WI38 (cell line): ENCODE measurements at regions not wholly inside any gene's neighbourhood (a gene's known extent, or its start where the extent isn't known, plus 50 kb on each side); places are given as distances from the start of the nearest gene placed in this dataset.

Experiments
- H3K4me3 ChIP-seq: 2 replicates; pipeline ENCODE4 v1.5.1; 2011; ENCODE audit warnings: low read depth, mild to moderate bottlenecking, control low read depth, low read length
- TF ChIP-seq, protein P1 (sequence below): IDR thresholded peaks from 2 replicates; pipeline ENCODE4 v1.5.1; 2012; ENCODE audit warnings: low read depth, mild to moderate bottlenecking, control low read depth, low read length

DNA sequence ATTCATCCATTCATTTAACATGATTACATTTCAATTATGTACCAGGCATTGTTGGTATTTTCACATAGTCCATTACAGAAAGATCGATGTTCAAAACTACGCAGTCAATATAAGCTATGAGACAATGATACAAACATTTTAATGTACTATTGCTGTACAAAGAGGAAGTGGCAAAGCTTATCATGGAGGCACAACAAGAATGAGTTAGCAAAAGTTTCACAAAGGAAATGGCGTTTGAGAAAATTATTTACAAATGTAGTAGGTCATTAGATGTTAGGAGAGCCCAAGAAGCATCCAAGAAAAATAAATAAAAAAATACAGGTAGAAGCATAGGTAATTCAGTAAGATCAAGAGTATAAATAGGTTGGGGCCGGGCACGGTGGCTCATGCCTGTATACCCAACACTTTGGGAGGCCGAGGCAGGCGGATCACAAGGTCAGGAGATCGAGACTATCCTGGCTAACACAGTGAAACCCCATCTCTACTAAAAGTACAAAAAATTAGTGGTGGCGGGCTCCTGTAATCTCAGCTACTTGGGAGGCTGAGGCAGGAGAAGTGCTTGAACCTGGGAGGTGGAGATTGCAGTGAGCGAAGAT lies 1730.8 kb upstream of the CELF4 start:
- no peak overlapping the region for H3K4me3 ChIP-seq
- TF ChIP-seq, protein P1, sequence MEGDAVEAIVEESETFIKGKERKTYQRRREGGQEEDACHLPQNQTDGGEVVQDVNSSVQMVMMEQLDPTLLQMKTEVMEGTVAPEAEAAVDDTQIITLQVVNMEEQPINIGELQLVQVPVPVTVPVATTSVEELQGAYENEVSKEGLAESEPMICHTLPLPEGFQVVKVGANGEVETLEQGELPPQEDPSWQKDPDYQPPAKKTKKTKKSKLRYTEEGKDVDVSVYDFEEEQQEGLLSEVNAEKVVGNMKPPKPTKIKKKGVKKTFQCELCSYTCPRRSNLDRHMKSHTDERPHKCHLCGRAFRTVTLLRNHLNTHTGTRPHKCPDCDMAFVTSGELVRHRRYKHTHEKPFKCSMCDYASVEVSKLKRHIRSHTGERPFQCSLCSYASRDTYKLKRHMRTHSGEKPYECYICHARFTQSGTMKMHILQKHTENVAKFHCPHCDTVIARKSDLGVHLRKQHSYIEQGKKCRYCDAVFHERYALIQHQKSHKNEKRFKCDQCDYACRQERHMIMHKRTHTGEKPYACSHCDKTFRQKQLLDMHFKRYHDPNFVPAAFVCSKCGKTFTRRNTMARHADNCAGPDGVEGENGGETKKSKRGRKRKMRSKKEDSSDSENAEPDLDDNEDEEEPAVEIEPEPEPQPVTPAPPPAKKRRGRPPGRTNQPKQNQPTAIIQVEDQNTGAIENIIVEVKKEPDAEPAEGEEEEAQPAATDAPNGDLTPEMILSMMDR, result no peak

DNA sequence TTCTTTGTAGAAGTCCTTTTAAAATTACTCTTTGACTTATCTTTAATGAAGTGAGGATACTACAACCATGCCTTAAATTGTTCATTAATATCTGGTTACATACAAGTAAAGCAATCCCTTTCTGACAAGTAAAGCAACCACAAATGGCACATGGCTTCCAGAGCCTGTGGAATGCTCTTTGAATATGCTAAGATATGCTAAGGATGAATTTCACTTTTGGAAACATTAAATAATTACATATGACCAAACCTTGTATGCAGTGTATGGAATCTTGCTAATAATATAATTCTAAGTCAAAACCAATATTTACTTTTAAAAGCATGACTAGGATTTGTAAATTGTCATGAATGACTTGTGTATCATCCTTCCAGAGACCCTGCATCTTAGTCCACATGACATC lies 1711.2 kb upstream of the CELF4 start:
- TF ChIP-seq, protein P1, result no peak
- no peak overlapping the region for H3K4me3 ChIP-seq

DNA sequence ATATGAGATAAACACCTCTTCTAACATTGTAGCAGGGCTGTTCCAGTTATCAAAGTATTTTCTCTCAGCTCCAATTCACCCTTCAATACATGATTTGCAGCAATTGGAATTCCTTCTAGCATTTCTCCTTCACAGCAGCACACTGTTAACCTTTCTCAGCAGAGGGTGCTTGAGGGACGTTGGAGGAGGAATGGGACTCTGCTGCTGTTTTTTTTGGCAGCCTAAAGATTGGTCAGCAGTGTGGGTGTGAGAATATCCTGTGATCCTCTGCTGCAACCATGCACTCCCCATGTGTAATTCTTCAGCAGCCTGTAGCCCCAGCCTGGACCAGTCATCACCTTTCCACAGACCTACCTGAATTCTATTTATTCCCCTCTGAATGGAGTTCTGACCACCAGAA lies 1708.9 kb upstream of the CELF4 start:
- no peak overlapping the region for H3K4me3 ChIP-seq
- TF ChIP-seq, protein P1, result no peak

DNA sequence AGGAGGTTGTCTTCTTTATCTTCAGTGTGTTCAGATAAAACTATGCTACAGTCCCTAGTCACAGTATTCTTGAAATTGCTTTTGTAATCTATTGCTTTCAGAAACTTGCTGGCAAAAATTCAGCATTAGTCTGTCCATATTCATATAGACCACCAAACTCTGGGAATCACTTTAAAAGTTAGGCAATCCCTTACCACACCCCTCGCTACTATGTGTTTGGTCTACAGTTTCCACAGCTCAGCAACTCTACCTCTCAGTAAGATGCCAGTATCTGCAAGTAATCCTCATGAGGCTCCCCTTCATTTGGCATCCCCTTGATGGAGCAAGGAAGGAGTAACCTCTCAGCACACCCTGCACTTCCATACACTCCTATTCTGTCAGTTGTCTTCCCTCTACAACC lies 1706.6 kb upstream of the CELF4 start:
- TF ChIP-seq, protein P1, result no peak
- no peak overlapping the region for H3K4me3 ChIP-seq

DNA sequence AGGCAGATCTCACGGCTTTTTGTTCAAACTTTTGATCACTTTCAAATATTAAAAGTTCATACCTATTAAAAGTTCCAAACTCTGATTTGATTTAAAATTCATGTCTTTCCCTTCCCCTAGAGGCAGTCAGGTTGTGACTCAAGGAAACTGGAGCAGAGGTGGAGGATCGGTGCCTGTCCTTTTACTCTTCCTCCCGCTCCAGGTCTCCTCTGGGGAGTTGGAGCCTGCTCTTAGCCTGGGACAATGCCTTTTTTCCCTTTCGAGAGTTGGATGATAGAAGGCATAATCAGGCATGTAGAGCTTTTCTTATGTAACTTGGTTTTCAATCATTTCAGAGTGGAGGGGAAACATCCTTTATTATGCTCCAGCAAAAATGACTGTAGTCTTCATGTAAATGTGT lies 1706.1 kb upstream of the CELF4 start:
- no peak overlapping the region for H3K4me3 ChIP-seq
- TF ChIP-seq, protein P1, result no peak

DNA sequence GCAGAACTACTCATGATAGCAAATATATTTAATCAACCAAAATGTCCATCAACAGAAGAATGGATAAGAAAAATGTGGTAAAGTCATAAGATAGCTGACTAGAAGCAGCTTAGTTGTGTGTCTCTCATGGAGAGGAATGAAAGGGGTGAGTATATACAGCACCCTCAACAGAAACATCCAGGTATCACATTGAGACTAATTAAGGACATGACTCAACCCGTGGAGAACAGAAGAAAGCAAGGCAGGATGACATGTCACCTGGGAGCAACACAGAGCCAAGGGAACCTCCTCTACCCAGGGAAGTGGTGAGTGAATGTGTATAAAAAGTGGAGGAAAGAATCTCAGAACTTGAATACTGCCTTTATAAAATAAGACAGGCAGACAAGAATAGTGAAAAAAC lies 1695.0 kb upstream of the CELF4 start:
- H3K4me3 ChIP-seq, result no peak overlapping the region
- TF ChIP-seq, protein P1, result no peak

DNA sequence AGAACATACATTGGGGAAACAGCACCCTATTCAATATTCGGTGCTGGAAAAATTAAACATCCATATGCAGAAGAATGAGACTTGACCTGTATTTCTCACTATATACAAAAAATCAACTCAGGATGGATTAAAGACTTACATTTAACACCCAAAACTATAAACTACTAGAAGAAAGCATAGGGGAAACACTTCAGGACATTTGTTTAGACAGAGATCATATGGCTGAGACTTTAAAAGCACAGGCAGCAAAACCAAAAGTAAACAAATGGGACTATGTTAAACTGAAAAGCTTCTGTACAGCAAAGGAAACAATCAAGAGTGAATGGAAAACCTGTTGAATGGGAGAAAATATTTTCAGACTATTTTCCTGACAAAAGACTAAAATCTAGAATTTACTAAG lies 1694.1 kb upstream of the CELF4 start:
- no peak overlapping the region for H3K4me3 ChIP-seq
- TF ChIP-seq, protein P1, result no peak
